Suppressor macrophage treated with lipopolysaccharide for 4 hours (primary cell): ENCODE measurements at regions not wholly inside any gene's neighbourhood (a gene's known extent, or its start where the extent isn't known, plus 50 kb on each side); places are given as distances from the start of the nearest gene placed in this dataset.
A peak's percentile ranks its signal among the peaks of the same experiment; 100 is the strongest.
"Not testable (repeated sequence)": the region's sequence is repeated elsewhere in the genome, so short reads cannot be mapped to it uniquely, and the experiment has no call there.

Source experiments
- DNase-seq: peaks from one replicate; pipeline ENCODE4 v3.0.0-alpha.2; 2020

DNA sequence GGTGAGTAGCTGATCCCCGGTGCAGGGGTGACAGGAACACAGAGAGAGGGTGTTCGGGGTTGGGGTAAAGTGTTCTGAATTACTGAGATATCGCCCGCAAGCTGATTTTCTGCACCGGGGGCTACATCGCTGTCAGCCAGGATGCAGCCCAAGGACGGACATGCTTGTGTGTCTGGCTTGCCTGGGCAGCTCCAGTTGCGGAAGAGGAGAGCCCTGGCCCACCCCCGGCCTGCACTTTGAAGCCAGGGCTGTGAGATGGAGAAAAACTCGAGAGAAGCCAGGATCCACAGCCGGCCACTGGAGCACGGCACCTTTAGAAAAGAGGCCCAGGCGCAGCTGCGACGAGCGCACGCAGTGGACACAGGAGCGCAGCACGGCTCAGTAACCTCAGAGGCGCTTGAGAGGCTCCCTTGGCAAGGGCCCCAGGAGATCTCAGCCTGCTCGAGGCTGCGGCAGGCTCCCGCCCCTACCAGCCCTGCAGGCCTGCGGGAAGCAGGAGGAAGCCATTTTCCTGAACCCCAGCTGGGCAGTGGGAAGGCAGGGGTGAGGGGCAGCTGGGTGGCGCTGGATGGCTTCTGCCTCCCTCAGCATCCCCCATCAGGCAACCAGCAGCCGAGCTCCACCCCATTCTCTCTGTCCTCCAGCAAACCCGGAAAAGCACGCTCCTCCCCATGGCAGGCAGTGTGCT, 59.2 kb downstream of the C9orf50 start:
- DNase-seq: no peak

DNA sequence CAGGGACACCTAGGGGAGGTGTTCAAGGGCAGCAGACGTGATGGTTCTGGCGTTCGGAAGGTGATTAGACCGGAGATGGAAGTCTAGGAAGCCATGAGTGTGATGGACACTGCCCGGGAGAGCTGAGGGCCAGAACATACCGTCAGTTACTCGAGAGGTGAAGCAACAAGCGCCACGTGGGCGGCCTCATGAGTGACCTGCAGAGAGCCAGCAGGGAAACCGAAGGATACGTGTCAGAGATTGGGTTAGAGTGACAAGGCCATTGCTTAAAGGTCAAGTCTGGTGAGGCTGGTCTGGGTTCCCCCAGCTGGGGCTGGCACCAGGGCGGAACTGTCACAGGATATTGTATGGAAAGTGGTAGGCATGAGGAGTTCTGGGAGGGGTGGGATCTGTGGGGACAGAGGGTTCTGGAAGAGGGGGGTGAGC, 60.0 kb downstream of the C9orf50 start:
- DNase-seq: peak; percentile 62

DNA sequence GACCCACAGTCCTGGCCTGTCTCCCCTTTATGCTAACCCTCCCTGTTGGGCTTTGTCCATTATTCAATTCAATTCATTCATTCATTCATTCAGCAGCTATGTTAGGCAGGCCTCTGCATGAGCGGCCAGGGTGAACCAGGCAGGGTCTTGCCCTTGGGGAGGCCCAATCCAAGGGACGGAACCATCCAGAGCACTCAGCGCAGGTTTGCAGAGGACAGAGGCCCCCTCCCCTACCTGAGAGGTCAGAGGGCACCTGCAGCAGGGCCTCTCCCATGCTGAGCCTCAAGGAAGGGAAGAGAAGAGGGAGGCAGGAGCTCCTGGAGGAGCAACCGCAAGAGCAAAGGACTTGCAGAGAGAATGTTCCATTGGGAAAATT, 61.4 kb downstream of the C9orf50 start:
- no peak for DNase-seq

DNA sequence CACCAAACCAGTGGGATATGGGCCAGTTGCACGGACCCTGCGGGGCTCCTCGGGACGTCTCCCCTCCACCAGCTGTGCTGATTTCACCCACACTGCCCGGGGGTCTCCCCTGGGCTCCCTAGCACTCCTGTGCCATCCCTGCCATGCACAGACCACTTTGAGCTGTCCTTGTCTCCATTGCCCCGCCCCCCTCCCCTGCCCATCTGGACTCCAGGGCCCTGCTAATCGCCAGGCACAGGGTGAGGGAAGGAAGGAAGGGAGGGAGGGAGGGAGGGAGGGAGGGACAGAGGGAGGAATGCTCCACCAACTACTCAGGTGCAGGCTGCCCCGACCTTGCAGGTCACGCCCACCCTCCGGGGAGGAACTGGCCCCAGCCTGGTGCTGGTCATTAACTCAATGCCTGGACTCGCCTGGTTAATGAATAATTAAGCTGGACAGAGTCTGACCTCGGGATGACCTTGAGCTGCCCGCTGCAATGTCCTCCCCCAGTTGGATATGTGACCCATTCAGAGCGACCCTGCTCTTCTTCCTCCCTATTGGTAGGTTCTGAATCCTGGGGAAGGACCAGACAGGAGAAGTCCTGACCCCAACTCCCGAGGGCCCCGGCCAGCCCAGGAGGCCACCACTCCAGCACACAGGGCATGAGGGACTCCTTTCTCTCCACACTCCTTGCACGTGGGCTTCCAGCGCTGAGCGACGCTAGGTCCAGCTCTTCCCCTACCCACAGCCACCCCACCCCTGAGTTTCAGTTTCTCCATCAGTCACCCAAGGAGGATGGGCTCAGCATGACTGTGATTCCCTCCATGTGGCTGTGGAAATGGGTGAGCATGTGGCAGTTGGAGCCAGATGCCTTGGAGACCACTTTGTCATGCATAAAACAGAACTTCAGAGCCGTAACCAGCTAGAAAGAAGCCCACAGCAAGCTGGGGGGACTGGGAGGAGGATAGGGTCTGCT, 62.1 kb downstream of the C9orf50 start:
- DNase-seq: peak; percentile 77

DNA sequence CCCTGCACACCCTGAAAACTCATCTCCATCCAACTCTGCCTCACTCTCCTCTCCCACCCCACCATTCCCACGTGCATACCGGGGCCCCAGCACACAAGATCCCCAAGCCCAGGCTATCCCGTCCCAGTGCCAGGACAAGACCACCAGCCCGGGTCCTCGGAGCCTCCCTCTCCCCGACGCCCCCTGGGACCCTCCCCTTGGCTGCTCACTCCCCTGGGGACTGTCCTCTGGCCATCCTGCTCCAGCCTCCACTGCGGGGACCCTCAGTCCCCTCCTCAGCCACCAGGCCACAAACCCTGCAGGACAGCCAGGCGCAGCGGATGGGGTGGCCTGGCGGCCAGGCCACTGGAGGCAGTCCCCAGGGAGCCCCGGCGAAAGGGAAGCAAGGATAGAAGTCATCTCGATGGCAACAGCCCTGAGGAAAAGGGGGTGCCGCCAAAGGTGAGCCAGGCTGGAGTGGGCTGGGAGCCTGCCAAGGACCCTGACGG, 62.8 kb downstream of the C9orf50 start:
- DNase-seq: no peak

DNA sequence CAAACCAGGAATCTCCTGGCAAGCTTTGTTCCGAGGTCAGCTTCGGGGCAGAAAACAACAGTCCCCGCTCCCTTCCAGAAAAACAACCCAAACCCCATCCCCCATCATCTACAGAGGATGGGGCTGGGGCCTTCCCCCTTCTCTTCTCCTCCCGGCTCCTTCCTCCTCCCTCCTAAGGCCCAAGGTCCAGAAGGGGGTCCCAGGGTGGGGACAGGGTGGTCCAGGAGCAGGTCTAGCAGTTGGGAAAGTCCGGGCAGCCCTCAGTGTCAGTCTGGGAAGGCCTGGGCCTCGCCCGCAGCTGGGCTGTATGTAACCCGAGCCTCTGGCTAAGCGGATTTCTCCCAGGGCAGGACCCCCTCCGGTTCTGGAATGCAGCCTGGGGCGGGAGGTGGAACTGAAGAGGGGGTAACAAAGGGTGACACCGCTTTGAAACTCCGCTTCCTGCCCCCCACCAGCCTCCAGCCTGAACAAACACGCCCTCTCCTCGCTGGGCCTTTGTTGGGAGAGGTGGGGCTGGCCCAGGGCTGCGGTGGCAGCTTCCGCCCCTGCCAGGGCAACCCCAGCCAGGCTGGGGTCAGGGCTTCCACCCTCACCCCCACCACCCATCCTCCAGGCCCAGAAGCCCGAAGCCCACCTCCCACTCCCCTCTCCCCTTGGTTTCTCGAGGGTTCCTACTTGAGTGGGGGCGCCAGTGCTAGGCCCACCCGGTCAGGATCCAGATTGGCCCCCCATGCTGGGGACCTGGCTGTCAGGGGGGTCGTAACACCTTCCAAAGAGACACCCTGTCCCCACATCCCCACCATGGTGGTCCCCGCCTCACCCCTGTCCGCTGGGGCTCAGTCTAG, 63.5 kb downstream of the C9orf50 start:
- no peak for DNase-seq

DNA sequence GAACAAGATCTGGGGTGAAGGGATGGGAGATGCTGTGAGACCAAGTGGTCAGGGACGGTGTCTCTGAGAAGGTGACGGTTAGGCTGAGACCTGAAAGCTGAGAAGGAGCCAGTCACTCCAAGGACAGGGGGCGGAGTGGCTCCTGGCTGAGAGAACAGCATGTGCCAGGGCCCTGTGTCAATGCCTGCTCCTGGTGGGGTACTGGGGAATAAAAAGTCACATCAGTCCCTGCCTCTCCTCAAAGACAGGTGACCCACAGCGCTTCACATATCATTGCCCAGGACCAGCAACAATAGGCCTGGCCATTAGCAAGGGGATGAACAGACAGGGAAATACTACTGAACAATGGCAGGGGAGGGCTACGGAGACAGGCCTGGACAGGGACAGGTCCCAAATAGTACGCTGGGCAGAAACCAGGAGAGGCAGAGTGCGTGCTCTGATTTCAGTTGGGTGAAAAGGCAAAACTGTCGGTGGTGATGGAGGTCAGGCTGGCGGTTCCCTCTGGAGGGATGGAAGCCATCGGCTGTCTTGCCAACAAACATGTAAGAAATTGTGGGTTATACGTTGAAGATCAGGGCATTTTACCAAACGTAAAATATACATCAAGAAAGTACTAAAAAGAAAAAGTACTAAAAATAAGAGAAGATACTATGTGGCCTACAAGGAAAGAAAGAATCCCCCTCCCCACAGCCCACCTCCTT, 64.3 kb downstream of the C9orf50 start:
- no peak for DNase-seq

DNA sequence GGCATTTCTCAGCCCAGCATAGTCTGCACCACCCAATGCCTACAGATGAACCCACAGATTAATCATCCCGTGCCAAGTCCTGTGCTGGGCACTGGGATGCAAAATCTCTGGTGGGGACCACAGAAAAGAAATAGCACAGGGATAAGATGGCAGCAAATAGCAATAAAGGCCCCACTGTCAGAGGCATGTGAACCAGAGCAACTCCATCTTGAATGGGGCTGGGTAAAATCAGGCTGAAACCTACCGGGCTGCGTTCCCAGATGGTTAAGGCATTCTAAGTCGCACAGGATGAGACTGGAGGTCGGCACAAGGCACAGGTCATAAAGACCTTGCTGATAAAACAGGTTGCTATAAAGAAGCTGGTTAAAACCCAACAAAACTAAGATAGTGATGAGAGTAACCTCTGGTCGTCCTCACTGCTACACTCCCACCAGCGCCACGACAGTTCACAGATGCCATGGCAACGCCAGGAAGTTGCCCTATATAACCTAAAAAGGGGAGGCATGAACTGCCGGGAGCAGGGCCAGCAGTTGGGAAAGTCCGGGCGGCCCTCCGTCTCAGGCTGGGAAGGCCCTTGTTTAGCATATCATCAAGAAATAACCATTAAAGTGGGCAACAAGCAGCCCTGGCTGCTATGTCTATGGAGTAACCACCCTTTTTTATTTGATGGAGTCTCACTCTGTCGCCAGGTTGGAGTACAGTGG, 65.2 kb downstream of the C9orf50 start:
- no peak for DNase-seq

DNA sequence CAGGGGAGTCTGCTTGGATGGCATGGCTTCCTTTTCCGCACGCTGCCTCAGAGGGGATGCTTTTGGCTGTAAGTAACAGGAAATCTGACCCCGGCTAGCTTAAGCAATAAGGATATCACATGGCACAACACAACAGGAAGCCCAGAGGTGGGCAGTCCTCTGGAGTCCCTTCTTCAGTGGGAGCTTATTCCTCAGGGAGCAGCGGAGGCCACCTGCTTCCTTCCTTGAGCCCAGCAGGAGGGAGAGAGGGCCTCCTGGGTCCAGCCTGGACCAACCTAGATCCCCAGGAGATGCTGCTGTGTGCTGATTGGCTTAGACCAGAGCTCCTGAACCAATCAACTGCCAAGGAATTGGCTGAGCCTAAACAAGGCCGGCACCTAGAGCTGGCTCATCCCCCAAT, 66.3 kb downstream of the C9orf50 start:
- DNase-seq: no peak

DNA sequence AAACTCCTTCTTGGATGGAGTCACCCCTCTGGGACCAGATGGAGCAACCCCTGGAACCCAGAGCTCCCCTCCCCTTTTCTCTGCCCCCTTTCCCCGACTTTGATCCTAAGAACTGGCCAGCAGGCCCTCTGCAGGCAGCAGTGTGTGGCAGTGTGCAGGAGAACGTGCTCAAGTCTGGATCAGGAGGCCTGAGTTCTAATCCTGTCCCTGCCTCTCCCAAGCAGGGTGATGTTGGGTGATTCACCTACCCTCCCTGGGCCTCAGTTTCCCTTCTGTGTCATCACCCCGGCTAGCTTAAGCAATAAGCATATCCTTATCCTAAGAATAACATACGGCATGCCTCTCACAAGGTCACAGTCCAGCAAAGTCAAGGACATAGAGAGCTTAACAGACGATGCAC, 67.6 kb downstream of the C9orf50 start:
- no peak for DNase-seq

DNA sequence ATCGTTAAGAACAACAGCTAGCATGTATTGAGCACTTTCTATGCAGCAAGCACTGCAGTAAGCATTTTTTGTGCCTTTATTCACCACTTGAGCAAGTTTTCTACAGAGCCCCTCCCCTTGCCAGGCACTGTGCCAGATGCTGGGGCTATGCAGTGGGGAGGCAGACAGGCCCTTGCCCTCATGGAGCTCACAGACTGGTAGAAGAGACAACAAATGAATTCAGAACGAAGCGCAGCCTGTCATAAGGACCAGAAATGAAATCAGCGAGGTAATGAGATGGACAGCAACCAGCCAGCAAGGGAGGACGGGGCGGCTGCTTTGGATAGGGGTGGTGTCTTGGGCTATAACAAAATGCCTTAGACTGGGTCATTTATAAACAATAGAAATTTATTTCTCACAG, 68.8 kb downstream of the C9orf50 start:
- DNase-seq: no peak

DNA sequence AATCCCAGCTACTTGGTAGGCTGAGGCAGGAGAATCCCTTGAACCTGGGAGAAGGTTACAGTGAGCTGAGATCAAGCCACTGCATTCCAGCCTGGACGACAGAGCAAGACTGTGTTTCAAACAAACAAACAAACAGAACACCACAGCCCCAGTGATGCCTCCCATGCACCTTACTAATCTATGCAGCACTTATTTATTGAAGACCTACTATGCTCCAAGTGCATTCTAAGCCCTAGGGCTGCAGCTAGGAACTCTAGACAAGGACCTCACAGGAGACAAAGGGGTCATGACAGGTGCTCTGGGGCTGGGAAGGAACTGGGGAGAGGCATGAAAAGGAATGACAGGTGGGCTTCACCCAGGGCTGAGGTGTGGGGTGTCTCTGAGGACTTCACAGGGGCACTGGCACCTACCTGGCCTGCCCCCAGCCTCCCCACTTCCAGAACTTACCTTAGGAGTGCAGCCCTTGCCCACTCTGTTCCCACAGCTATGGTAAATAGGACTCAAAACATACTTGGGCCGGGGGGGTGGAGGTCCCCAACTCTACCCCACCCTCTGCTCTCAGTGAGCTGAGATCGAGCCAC, 69.4 kb downstream of the C9orf50 start:
- DNase-seq: no peak

DNA sequence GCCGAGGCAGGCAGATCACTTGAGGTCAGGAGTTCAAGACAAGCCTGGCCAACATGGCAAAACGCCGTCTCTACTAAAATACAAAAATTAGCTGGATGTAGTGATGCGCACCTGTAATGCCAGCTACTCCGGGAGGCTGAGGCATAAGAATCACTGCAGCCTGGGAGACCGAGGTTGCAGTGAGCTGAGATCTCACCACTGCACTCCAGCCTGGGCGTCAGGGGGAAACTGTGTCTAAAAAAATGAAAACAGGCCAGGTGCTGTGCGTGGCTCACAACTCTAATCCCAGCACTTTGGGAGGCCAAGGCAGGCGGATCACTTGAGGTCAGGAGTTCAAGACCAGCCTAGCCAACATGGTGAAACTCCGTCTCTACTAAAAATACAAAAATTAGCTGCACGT, 69.9 kb downstream of the C9orf50 start:
- DNase-seq: not testable (repeated sequence)

DNA sequence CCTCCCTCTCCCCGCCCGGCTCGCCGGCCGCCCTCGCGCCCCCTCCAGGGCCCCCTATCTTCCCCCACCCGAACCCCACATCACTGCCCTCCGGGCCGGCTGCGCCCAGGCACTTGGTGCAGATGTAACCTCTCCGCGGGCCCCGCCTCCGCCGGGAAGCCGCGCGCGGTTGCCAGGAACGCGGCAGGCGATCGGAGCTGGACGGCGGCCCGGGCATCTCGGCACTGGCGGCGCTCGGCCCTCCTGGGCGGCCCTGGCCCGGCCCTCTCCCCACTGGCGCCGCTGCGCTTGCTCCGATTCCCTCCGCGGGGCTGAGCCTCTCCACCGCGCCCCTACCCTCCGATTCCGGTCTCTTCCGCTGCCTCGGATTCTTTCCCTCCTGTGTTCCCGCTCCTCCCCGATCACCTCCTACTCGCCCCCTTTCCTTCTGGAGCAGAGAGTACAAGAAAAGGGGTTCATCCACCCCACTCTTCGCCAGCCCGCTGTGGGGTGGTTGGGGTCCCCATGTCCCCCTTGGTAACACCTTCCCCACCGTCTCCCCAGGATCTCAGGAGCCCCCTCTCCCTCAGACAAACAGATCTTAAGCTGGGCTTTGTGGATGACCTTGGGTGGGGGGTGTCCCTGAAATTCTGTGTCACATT, 70.6 kb downstream of the C9orf50 start:
- peak; percentile 55 for DNase-seq

DNA sequence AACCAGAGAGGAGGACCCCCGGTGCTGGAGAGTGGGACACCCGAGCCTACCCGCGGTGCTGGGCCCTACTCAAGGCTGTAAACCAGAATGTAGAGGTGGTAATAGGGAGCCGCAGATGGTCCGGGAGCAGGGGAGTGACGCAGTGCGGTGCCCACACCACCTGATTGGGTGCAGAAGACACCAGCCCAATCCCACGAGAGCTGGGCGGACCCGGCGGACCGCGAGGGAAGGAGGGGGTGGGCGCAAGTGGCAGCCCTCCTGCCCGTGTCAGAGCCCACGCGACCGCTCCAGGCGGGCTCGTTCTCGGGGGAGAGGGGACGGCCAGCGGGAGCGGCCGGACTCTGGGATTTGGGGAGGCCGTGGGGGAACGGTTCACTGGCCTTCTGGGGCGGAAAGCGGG, 71.2 kb downstream of the C9orf50 start:
- no peak for DNase-seq

DNA sequence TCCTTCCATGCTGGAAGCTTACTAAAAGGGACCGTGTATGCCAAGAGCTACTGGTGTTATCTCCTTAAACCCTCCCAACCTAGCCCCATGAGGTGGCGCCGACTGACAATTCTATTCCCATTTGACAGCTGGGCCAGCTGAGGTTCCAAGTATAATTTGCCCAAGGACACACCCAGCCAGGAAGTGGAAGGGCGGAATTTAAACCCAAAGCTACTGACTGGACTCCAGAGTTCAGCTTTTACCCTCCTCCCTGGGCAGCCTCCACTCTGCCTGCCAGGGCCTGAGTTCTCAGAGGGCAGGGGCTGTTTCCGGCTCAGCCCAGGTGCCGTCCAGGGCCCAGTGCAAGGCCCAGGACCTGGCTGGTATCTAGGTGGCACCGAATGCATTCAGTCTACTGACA, 71.8 kb downstream of the C9orf50 start:
- no peak for DNase-seq

DNA sequence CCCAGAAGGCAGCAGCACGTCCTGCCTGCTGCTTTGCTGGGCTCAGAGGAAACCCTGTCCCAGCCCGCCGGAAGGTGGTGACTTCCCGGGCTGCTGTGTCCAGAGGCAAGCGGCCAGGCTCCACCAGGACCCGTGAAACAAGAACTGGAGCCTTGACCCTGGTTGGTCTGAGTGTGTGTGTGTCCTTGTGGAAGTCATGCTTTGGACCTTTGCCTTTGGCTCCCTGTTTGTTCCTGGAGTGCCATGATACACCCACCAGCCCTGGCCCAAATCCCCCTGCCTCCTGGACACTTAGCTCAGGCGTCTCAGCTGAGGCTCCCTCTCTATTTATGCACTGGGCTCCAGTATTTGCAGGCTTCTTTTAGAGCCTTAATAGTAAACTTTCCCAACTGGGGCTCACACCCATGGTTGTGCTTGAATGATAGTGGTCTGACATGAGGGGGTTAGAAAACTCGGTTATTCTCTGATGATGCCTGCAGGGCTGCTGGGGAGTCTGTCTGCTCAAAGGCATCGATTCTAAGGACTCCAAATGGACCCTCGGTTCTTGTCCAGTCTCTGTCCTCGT, 72.2 kb downstream of the C9orf50 start:
- no peak for DNase-seq

DNA sequence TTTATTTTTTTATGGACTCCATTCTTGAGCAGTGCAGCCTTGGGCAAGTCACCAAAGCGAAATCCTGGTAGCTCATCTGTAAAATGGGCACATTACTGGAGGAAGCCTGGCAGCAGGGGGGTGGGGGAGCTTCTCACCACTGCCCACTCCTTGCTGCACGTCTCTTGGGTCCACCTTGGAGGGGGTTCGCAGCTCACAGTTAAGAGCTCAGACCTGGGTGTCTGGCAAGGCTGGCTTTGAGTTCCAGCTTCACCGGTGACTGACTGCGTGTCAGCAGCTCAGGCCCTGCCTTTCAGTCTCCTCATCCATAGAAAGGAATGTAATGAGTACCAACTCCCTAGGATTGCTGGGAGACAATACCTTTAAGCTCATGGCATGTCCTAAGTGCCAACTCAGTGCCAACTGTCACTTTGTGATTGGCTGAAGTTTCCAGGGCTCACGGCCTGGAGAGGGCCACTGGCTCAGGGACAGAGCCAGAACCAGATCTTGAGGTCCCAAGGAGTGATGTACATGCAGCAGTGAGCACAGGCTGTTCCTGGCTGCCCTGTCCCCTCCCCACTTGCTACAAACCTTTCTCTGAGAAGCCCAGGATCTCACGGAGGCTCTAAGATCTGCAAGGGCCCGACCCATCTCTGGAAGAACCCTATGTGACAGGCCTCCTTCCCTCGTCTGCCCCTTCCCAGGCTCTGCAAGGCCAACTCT, 72.9 kb downstream of the C9orf50 start:
- DNase-seq: no peak

DNA sequence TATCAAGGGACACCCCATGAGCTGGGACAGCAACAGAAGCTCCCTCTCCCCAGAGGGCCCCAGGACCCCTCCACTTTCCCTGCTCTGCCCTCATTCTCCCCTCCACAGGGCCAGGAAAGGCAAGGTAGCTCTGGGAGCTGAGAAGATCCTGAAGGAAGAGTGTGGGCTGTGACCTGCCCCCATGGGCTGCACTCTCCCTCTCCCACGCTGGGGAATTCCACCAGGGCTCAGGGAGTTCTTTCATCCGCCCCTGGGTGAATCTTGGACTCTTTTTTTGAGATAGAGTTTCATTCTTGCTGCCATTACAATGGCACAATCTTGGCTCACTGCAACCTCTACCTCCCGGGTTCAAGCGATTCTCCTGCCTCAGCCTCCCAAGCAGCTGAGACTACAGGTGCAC, 73.8 kb downstream of the C9orf50 start:
- DNase-seq: no peak

DNA sequence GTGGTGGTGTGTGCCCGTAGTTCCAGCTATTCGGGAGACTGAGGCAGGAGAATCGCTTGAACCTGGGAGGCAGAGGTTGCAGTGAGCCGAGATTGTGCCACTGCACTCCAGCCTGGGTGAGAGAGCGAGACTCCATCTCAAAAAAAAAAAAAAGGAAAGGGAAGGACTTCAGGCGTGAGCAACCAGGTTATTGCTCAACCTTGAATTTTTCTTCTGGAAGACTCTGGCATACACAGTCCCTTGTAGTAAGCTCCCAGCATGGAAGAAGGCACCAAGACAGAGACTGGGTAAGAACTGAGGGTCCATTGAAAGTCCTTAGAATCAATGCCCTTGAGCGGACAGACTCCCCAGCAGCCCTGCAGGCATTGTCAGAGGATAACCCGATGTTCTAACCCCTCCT, 75.0 kb downstream of the C9orf50 start:
- not testable (repeated sequence) for DNase-seq
